B cell (primary cell): ENCODE measurements at regions not wholly inside any gene's neighbourhood (a gene's known extent, or its start where the extent isn't known, plus 50 kb on each side); places are given as distances from the start of the nearest gene placed in this dataset.

Source experiments
- ATAC-seq: fragments of 200-7000 bp; cut with Tn5 transposase; one replicate; pipeline ENCODE4 v1.10.0; 2021; ENCODE audit warnings: low read depth, mild to moderate bottlenecking, moderate number of reproducible peaks, moderate library complexity
- CTCF ChIA-PET: fragments of 350-600 bp; sonication (Branson Sonifier 250); formaldehyde crosslinking; loops from one replicate; lab custom pipeline; 2021; ENCODE audit warnings: antibody characterized with exemption, inconsistent platforms; lab: Charles Lee
- POLR2A ChIA-PET: fragments of 350-600 bp; sonication (Branson Sonifier 250); formaldehyde crosslinking; loops from one replicate; lab custom pipeline; 2021; ENCODE audit warnings: antibody characterized with exemption; lab: Charles Lee
- DNase-seq: peaks from one replicate; pipeline ENCODE4 v3.0.0; 2013
- H2AFZ ChIP-seq: 2 replicates; pipeline ENCODE4 v1.6.1; 2012; ENCODE audit warnings: mild to moderate bottlenecking, low read depth, low read length; ENCODE audit not compliant: insufficient read depth, poor library complexity, severe bottlenecking
- H3K27ac ChIP-seq, 2 donors: 1 replicate in 1 of 2; 2 replicates in 1 of 2; pipeline ENCODE4 v1.5.1; 2012 to 2013; ENCODE audit warnings: low read length in 2 of 2, mild to moderate bottlenecking in 2 of 2, moderate library complexity in 1 of 2
- H3K27me3 ChIP-seq, 4 experiments: fragments of 200-600 bp in 1 of 4; sonication (generic) in 1 of 4; replicated peaks in 1 of 4; 1 replicate in 2 of 4; 2 replicates in 2 of 4; pipeline versions ENCODE4 v1.6.1 to v1.7.0; 2013 to 2016; ENCODE audit warnings: low read length in 3 of 4, mild to moderate bottlenecking in 2 of 4, mixed read lengths in 1 of 4, moderate library complexity in 1 of 4; ENCODE audit not compliant: insufficient read depth in 4 of 4, control insufficient read depth in 3 of 4; ENCODE audit errors: control extremely low read depth in 1 of 4
- H3K36me3 ChIP-seq, 2 experiments: replicated peaks in 1 of 2; 1 replicate in 1 of 2; 2 replicates in 1 of 2; pipeline versions ENCODE4 v1.6.1 to v1.7.1; 2013; ENCODE audit warnings: low read length in 1 of 2; ENCODE audit not compliant: insufficient read depth in 2 of 2, control insufficient read depth in 1 of 2; ENCODE audit errors: control extremely low read depth in 1 of 2, extremely low read depth in 1 of 2
- H3K4me1 ChIP-seq, 2 donors: fragments of 200-600 bp in 1 of 2; sonication (generic) in 1 of 2; 1 replicate in 1 of 2; 2 replicates in 1 of 2; pipeline versions ENCODE4 v1.5.1 to v1.6.1; 2013 to 2017; ENCODE audit warnings: low read length in 2 of 2; ENCODE audit not compliant: control insufficient read depth in 2 of 2, insufficient read depth in 2 of 2
- H3K4me2 ChIP-seq: replicated peaks from 2 replicates; pipeline ENCODE3; 2012; ENCODE audit warnings: mild to moderate bottlenecking, low read depth, low read length; ENCODE audit not compliant: poor library complexity, severe bottlenecking
- H3K4me3 ChIP-seq, 5 experiments: fragments of 200-600 bp in 1 of 5; sonication (generic) in 1 of 5; 1 replicate in 3 of 5; 2 replicates in 2 of 5; pipeline versions ENCODE4 v1.5.1 to v1.7.0; 2011 to 2016; ENCODE audit warnings: low read length in 4 of 5, mild to moderate bottlenecking in 4 of 5, low read depth in 2 of 5, control low read depth in 1 of 5, moderate library complexity in 1 of 5; ENCODE audit not compliant: insufficient read depth in 1 of 5; ENCODE audit errors: control extremely low read depth in 1 of 5, extremely low read depth in 1 of 5
- H3K79me2 ChIP-seq: fragments of 200-600 bp; sonication (generic); one replicate; pipeline ENCODE4 v1.6.0; 2016; ENCODE audit warnings: low read length; ENCODE audit not compliant: control insufficient read depth, insufficient read depth
- H3K9ac ChIP-seq: fragments of 200-600 bp; sonication (generic); 2 replicates; pipeline ENCODE4 v1.6.1; 2017; ENCODE audit warnings: mild to moderate bottlenecking, low read length, moderate library complexity
- H3K9me3 ChIP-seq, 3 donors: one replicate each; pipeline versions ENCODE4 v1.6.1 to v1.7.1; 2013; ENCODE audit warnings: low read length in 2 of 3; ENCODE audit not compliant: control insufficient read depth in 2 of 3, insufficient read depth in 1 of 3; ENCODE audit errors: control extremely low read depth in 1 of 3
- H4K20me1 ChIP-seq: 2 replicates; pipeline ENCODE4 v1.6.0; 2012; ENCODE audit warnings: mild to moderate bottlenecking, low read length; ENCODE audit not compliant: insufficient read depth, control insufficient read depth, poor library complexity, severe bottlenecking
- H3K27ac Mint-ChIP-seq: one replicate; pipeline ENCODE4 v1.8.0; 2021; ENCODE audit warnings: mixed read lengths
- H3K27me3 Mint-ChIP-seq: one replicate; pipeline ENCODE4 v1.8.0; 2021; ENCODE audit warnings: mixed read lengths
- H3K4me1 Mint-ChIP-seq: one replicate; pipeline ENCODE4 v1.8.0; 2021; ENCODE audit warnings: mixed read lengths
- H3K4me3 Mint-ChIP-seq: one replicate; pipeline ENCODE4 v1.8.0; 2021; ENCODE audit warnings: mixed read lengths
- H3K9me3 Mint-ChIP-seq: one replicate; pipeline ENCODE4 v1.8.0; 2022; ENCODE audit warnings: mixed read lengths; ENCODE audit not compliant: insufficient read depth
- CTCF ChIP-seq: fragments of 200-600 bp; IDR thresholded peaks from one replicate; pipeline ENCODE4 v1.8.0; 2022; ENCODE audit warnings: antibody characterized with exemption, mild to moderate bottlenecking
- EZH2 ChIP-seq: IDR thresholded peaks from 2 replicates; pipeline ENCODE4 v1.6.1; 2012; ENCODE audit warnings: borderline replicate concordance, low read depth, mild to moderate bottlenecking, moderate library complexity, low read length; ENCODE audit not compliant: insufficient read depth, poor library complexity, severe bottlenecking
- WGBS: methylation state at CpG from one replicate; pipeline ENCODE4 v1.1.5; 2013; ENCODE audit warnings: missing lambda C conversion rate; ENCODE audit not compliant: insufficient coverage; 5-methylcytosine and 5-hydroxymethylcytosine counted together
- intact Hi-C: fragments of 100-400 bp; cut with micrococcal nuclease; formaldehyde crosslinking; loops from one replicate; pipeline ENCODE4 v1.10.0; 2022

- peaks cover 2% of the 10 kb centered on the region for H3K9me3 Mint-ChIP-seq
- no peak overlapping the region for H3K4me3 ChIP-seq
- H3K27ac ChIP-seq: no peak overlapping the region
- TF ChIP-seq EZH2: no peak
- no peak for TF ChIP-seq CTCF
- H3K27me3 ChIP-seq: no peaks in the 10 kb centered on the region
- ATAC-seq (no peak), DNase-seq (no peak)
- H4K20me1 ChIP-seq: no peaks in the 10 kb centered on the region
- H3K36me3 ChIP-seq: no peaks in the 10 kb centered on the region
- H2AFZ ChIP-seq: no peak overlapping the region
- no peak overlapping the region for H3K27ac Mint-ChIP-seq
- no peaks in the 10 kb centered on the region for H3K4me1 ChIP-seq
- H3K4me2 ChIP-seq: no peak overlapping the region
- no peaks in the 10 kb centered on the region for H3K4me1 Mint-ChIP-seq
- H3K9ac ChIP-seq: no peak overlapping the region
- H3K4me3 Mint-ChIP-seq: no peak overlapping the region
- POLR2A ChIA-PET: no interaction called here
- CTCF ChIA-PET: no interaction called here
- WGBS: no CpG with 5 or more reads among the region's 5 CpGs
- no peaks in the 10 kb centered on the region for H3K79me2 ChIP-seq
- no peaks in the 10 kb centered on the region for H3K9me3 ChIP-seq
- peaks cover 9% of the 10 kb centered on the region for H3K27me3 Mint-ChIP-seq
- intact Hi-C loops: no loop called here
These were observed 149.4 kb downstream of the IMPG2 start for GRCh38 chr3:101170806-101171558.

- TF ChIP-seq CTCF: no peak
- H3K79me2 ChIP-seq: no peaks in the 10 kb centered on the region
- ATAC-seq (no peak), DNase-seq (no peak)
- H3K4me2 ChIP-seq: no peak overlapping the region
- no peak overlapping the region for H3K27ac Mint-ChIP-seq
- 88% methylated on average over 5 of the region's 8 CpGs for WGBS
- no peaks in the 10 kb centered on the region for H3K27me3 ChIP-seq
- peaks cover 9% of the 10 kb centered on the region for H3K27me3 Mint-ChIP-seq
- peaks cover 2% of the 10 kb centered on the region for H3K9me3 Mint-ChIP-seq
- no peak overlapping the region for H3K9ac ChIP-seq
- ChIA-PET CTCF (no interaction called here), POLR2A (no interaction called here)
- H3K4me1 ChIP-seq: no peaks in the 10 kb centered on the region
- no peaks in the 10 kb centered on the region for H3K4me1 Mint-ChIP-seq
- H2AFZ ChIP-seq: no peak overlapping the region
- H3K9me3 ChIP-seq: no peaks in the 10 kb centered on the region
- H3K4me3 Mint-ChIP-seq: no peak overlapping the region
- no peaks in the 10 kb centered on the region for H3K36me3 ChIP-seq
- no peak overlapping the region for H3K4me3 ChIP-seq
- intact Hi-C loops: no loop called here
- H4K20me1 ChIP-seq: no peaks in the 10 kb centered on the region
- H3K27ac ChIP-seq: no peak overlapping the region
These were observed 150.2 kb downstream of the IMPG2 start for GRCh38 chr3:101170062-101170771.
